AG09319 (cell line): ENCODE measurements at regions not wholly inside any gene's neighbourhood (a gene's known extent, or its start where the extent isn't known, plus 50 kb on each side); places are given as distances from the start of the nearest gene placed in this dataset.

Experiments
- DNase-seq: peaks from one replicate; pipeline ENCODE4 v3.0.0-alpha.2; 2010; ENCODE audit warnings: low read depth; ENCODE audit errors: extremely low read depth
- TF ChIP-seq, protein P1 (sequence below): IDR thresholded peaks from 2 replicates; pipeline ENCODE4 v1.5.1; 2011; ENCODE audit warnings: low read depth, mild to moderate bottlenecking, inconsistent platforms, low read length, moderate library complexity

- TF ChIP-seq, protein P1, sequence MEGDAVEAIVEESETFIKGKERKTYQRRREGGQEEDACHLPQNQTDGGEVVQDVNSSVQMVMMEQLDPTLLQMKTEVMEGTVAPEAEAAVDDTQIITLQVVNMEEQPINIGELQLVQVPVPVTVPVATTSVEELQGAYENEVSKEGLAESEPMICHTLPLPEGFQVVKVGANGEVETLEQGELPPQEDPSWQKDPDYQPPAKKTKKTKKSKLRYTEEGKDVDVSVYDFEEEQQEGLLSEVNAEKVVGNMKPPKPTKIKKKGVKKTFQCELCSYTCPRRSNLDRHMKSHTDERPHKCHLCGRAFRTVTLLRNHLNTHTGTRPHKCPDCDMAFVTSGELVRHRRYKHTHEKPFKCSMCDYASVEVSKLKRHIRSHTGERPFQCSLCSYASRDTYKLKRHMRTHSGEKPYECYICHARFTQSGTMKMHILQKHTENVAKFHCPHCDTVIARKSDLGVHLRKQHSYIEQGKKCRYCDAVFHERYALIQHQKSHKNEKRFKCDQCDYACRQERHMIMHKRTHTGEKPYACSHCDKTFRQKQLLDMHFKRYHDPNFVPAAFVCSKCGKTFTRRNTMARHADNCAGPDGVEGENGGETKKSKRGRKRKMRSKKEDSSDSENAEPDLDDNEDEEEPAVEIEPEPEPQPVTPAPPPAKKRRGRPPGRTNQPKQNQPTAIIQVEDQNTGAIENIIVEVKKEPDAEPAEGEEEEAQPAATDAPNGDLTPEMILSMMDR = no peak
- DNase-seq = no peak
Measured at GRCh38 chr7:22664988-22665798, 61.8 kb upstream of the IL6 start.

DNA sequence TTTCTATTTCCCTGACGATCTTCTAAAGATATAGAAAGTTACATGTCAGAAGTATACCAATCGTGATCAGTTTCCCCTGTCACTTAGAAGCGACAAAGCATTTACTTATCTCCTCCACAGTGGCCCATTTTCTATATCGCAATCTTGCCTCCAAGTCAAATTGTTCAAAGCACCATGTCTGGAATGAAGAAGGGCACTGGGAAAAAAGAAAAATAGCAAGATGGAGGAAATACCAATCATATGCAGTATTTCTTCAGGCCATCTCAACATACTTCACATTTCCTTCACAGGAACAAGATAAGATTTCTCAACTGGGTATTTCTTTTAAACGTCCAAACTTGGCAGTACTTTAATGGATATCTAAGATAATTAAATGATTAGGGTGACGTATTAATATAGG lies 63.3 kb upstream of the IL6 start:
- no peak for DNase-seq
- TF ChIP-seq, protein P1 = no peak

DNA sequence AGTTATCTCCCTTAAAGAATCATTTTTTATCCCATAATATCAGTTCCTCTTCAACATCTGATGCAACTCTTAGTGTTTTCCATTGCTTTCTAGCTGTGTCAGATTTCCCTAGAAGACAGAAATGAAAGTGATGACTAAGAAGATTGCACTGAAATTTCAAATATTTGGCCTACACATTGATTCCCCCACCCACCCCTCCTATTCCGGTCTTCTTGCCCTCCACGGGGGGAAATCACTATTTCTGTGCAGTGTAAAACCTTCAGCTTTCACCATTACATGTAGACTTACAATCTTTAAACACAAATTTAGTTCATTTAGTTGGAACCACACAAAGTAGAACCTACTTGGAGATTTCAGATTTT lies 63.7 kb upstream of the IL6 start:
- DNase-seq = no peak
- TF ChIP-seq, protein P1 = no peak

GRCh38 chr7:22662556-22663356 lies 64.2 kb upstream of the IL6 start:
- no peak for DNase-seq
- TF ChIP-seq, protein P1 = no peak

GRCh38 chr7:22662036-22662435 lies 65.0 kb upstream of the IL6 start:
- TF ChIP-seq, protein P1 = no peak
- DNase-seq = no peak

- TF ChIP-seq, protein P1 = no peak
- no peak for DNase-seq
Measured at GRCh38 chr7:22660732-22661131, 66.3 kb upstream of the IL6 start.

DNA sequence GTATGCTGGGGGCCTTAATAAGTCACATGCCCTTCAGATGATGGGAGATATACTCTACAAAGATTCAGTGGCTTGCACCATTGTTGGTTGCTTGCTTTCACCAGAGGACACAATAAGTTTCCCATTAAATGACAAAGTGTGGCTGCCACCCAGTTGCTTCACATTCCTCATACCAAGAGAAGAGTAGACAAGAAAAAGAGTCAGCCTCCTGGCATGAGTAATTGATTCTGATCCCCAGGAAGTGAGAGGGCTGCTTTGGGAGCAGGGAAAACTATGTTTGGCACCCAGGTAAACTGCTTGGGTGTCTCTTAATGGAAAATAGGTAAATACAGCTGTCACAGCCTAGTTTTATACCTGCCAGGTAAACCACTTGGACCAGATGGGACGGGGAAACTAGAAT lies 66.7 kb upstream of the IL6 start:
- no peak for DNase-seq
- TF ChIP-seq, protein P1 = no peak
